ENCODE measurements at regions not wholly inside any gene's neighbourhood (a gene's known extent, or its start where the extent isn't known, plus 50 kb on each side); places are given as distances from the start of the nearest gene placed in this dataset.
"Not testable (repeated sequence)": the region's sequence is repeated elsewhere in the genome, so short reads cannot be mapped to it uniquely, and the experiment has no call there.

- H3K4me3 ChIP-seq = no peak overlapping the region
- no peak overlapping the region for H3K27ac ChIP-seq
- intact Hi-C loops (cut with DNase I) = no loop called here
- H3K9me3 ChIP-seq = no peaks in the 10 kb centered on the region
- TF ChIP-seq POLR2AphosphoS5 (IDR thresholded peaks at IDR 0.05) (no peak), CTCF (IDR thresholded peaks at IDR 0.05) (no peak), POLR2A (IDR thresholded peaks at IDR 0.05) (no peak)
- no peaks in the 10 kb centered on the region for H3K36me3 ChIP-seq
- no peak for DNase-seq (ENCODE audit: low spot score)
- WGBS = 53% methylated on average over 11 of the region's 11 CpGs
- H3K4me1 ChIP-seq (replicated peaks) = no peaks in the 10 kb centered on the region
- H3K27me3 ChIP-seq (replicated peaks; ENCODE audit: insufficient read depth) = no peaks in the 10 kb centered on the region
These were observed 376.1 kb downstream of the DLEU7 start for GRCh38 chr13:50467156-50468110.

- no peak overlapping the region for H3K4me3 ChIP-seq
- no peaks in the 10 kb centered on the region for H3K9me3 ChIP-seq
- TF ChIP-seq CTCF (IDR thresholded peaks at IDR 0.05) = no peak
- no peak for TF ChIP-seq POLR2AphosphoS5 (IDR thresholded peaks at IDR 0.05)
- no peak for TF ChIP-seq POLR2A (IDR thresholded peaks at IDR 0.05)
- H3K27me3 ChIP-seq (replicated peaks; ENCODE audit: insufficient read depth) = no peaks in the 10 kb centered on the region
- H3K36me3 ChIP-seq = no peaks in the 10 kb centered on the region
- H3K27ac ChIP-seq = no peak overlapping the region
- WGBS = 88% methylated on average over 13 of the region's 13 CpGs
- H3K4me1 ChIP-seq (replicated peaks) = no peaks in the 10 kb centered on the region
- intact Hi-C loops (cut with DNase I) = no loop called here
- no peak for DNase-seq (ENCODE audit: low spot score)
These were observed 374.4 kb downstream of the DLEU7 start for GRCh38 chr13:50468849-50469669.

GRCh38 chr13:50473050-50473449, 370.4 kb downstream of the DLEU7 start:
- 100% methylated on average over 1 of the region's 3 CpGs for WGBS
- H3K4me1 ChIP-seq (replicated peaks); intact Hi-C loops (cut with DNase I); DNase-seq (ENCODE audit: low spot score); H3K36me3 ChIP-seq; H3K27me3 ChIP-seq (replicated peaks; ENCODE audit: insufficient read depth); H3K4me3 ChIP-seq; H3K27ac ChIP-seq; H3K9me3 ChIP-seq: not testable (repeated sequence)

- Histone ChIP-seq H3K27me3 (replicated peaks; ENCODE audit: insufficient read depth) (no peaks in the 10 kb centered on the region), H3K27ac (no peak overlapping the region), H3K36me3 (no peaks in the 10 kb centered on the region), H3K4me3 (no peak overlapping the region), H3K9me3 (no peaks in the 10 kb centered on the region), H3K4me1 (replicated peaks) (no peaks in the 10 kb centered on the region)
- WGBS = 96% methylated on average over 2 of the region's 2 CpGs
- TF ChIP-seq POLR2A (IDR thresholded peaks at IDR 0.05) = no peak
- no peak for TF ChIP-seq CTCF (IDR thresholded peaks at IDR 0.05)
- no peak for TF ChIP-seq POLR2AphosphoS5 (IDR thresholded peaks at IDR 0.05)
- DNase-seq (ENCODE audit: low spot score) = no peak
- intact Hi-C loops (cut with DNase I) = no loop called here
These were observed 369.3 kb downstream of the DLEU7 start for GRCh38 chr13:50474088-50474662.

- H3K4me1 ChIP-seq (replicated peaks) = no peaks in the 10 kb centered on the region
- no peaks in the 10 kb centered on the region for H3K27me3 ChIP-seq (replicated peaks; ENCODE audit: insufficient read depth)
- 85% methylated on average over 5 of the region's 5 CpGs for WGBS
- no peak for DNase-seq (ENCODE audit: low spot score)
- intact Hi-C loops (cut with DNase I) = no loop called here
- no peak for TF ChIP-seq CTCF (IDR thresholded peaks at IDR 0.05)
- no peak for TF ChIP-seq POLR2AphosphoS5 (IDR thresholded peaks at IDR 0.05)
- TF ChIP-seq POLR2A (IDR thresholded peaks at IDR 0.05) = no peak
- H3K27ac ChIP-seq = no peak overlapping the region
- H3K36me3 ChIP-seq = no peaks in the 10 kb centered on the region
- H3K4me3 ChIP-seq = no peak overlapping the region
- no peaks in the 10 kb centered on the region for H3K9me3 ChIP-seq
These were observed 366.8 kb downstream of the DLEU7 start for GRCh38 chr13:50476577-50477285.

All from prostate gland (tissue), 2 donors.